Endothelial cell of umbilical vein (primary cell): ENCODE measurements at regions not wholly inside any gene's neighbourhood (a gene's known extent, or its start where the extent isn't known, plus 50 kb on each side); places are given as distances from the start of the nearest gene placed in this dataset.

Experiments used
- BruUV-seq: library from RNA; stranded (reverse); fragments of 400-500 nt; replicated peaks from 2 replicates; lab custom pipeline; 2021; lab: Mats Ljungman, UMichigan
- CTCF ChIA-PET: fragments of 300-600, 350-600 bp; sonication (Branson Sonifier 250); formaldehyde crosslinking; loops from one replicate; lab custom pipeline; 2021; ENCODE audit warnings: antibody characterized with exemption, inconsistent platforms; lab: Charles Lee
- POLR2A ChIA-PET: fragments of 300-600, 350-600 bp; sonication (Branson Sonifier 250); formaldehyde crosslinking; loops from one replicate; lab custom pipeline; 2021; ENCODE audit warnings: antibody characterized with exemption, inconsistent platforms; lab: Charles Lee
- DNase-seq: peaks from one replicate; pipeline ENCODE4 v3.0.0-alpha.2; 2011; ENCODE audit warnings: low read depth, low spot score
- FAIRE-seq: peaks from 2 replicates; lab custom pipeline; 2011; peaks lifted over from hg19 to GRCh38; lab: Jason Lieb, UNC
- H2AFZ ChIP-seq: 2 replicates; pipeline ENCODE4 v1.6.0; 2012; ENCODE audit warnings: low read depth, low read length, control low read depth, inconsistent platforms
- H3K27ac ChIP-seq: 2 replicates; pipeline ENCODE4 v1.5.1; 2011; ENCODE audit warnings: low read depth, mild to moderate bottlenecking, control low read depth, low read length, moderate library complexity; ENCODE audit not compliant: insufficient read depth
- H3K27me3 ChIP-seq, 2 experiments: 2 replicates each; pipeline versions ENCODE4 v1.6.0 to v1.6.1; 2011; ENCODE audit warnings: low read length in 2 of 2, mixed read lengths in 1 of 2; ENCODE audit not compliant: control insufficient read depth in 2 of 2, insufficient read depth in 2 of 2
- H3K36me3 ChIP-seq, 2 experiments: 2 replicates in 1 of 2; 3 replicates in 1 of 2; pipeline ENCODE4 v1.5.1; 2011; ENCODE audit warnings: low read length in 2 of 2, mild to moderate bottlenecking in 1 of 2, moderate library complexity in 1 of 2; ENCODE audit not compliant: control insufficient read depth in 2 of 2, insufficient read depth in 2 of 2; ENCODE audit errors: extremely low read depth in 1 of 2
- H3K4me1 ChIP-seq: 3 replicates; pipeline ENCODE4 v1.5.1; 2011; ENCODE audit warnings: mild to moderate bottlenecking, low read length; ENCODE audit not compliant: control insufficient read depth, insufficient read depth; ENCODE audit errors: extremely low read depth
- H3K4me2 ChIP-seq: 2 replicates; pipeline ENCODE4 v1.6.1; 2011; ENCODE audit warnings: low read length, control low read depth, mixed read lengths; ENCODE audit not compliant: insufficient read depth
- H3K4me3 ChIP-seq, 3 experiments: fragments of 200-600 bp in 1 of 3; sonication (generic), shearing (Covaris generic) in 1 of 3; replicated peaks in 1 of 3; 2 replicates each; pipeline ENCODE4 v1.5.1; 2011 to 2016; ENCODE audit warnings: control low read depth in 3 of 3, low read length in 3 of 3, mild to moderate bottlenecking in 2 of 3, inconsistent platforms in 1 of 3, low read depth in 1 of 3, moderate library complexity in 1 of 3; ENCODE audit not compliant: insufficient read depth in 1 of 3
- H3K79me2 ChIP-seq: 2 replicates; pipeline ENCODE4 v1.6.0; 2012; ENCODE audit warnings: low read length, inconsistent platforms; ENCODE audit not compliant: control insufficient read depth, insufficient read depth
- H3K9ac ChIP-seq: replicated peaks from 2 replicates; pipeline ENCODE3; 2011; ENCODE audit warnings: low read length, control low read depth; ENCODE audit not compliant: insufficient read depth; ENCODE audit errors: extremely low read depth
- H3K9me1 ChIP-seq: replicated peaks from 3 replicates; pipeline ENCODE4 v1.6.0; 2011; ENCODE audit warnings: mild to moderate bottlenecking, low read length; ENCODE audit not compliant: control insufficient read depth, insufficient read depth; ENCODE audit errors: extremely low read depth
- H3K9me3 ChIP-seq: replicated peaks from 2 replicates; pipeline ENCODE4 v1.5.1; 2012; ENCODE audit warnings: low read length, inconsistent platforms; ENCODE audit not compliant: control insufficient read depth, insufficient read depth
- H4K20me1 ChIP-seq: replicated peaks from 2 replicates; pipeline ENCODE3; 2011; ENCODE audit warnings: mild to moderate bottlenecking, low read length; ENCODE audit not compliant: control insufficient read depth, insufficient read depth; ENCODE audit errors: extremely low read depth
- EZH2 ChIP-seq: IDR thresholded peaks from 2 replicates; pipeline ENCODE4 v1.6.1; 2012; ENCODE audit warnings: borderline replicate concordance, low read depth, mild to moderate bottlenecking, moderate library complexity, low read length, inconsistent platforms; ENCODE audit not compliant: severe bottlenecking
- MYC ChIP-seq: IDR thresholded peaks from one replicate; pipeline ENCODE4 v1.6.1; 2011; ENCODE audit warnings: mild to moderate bottlenecking, low read depth, low read length
- POLR2AphosphoS5 ChIP-seq: IDR thresholded peaks from 2 replicates; pipeline ENCODE4 v1.6.1; 2012; ENCODE audit warnings: low read depth, mild to moderate bottlenecking, control low read depth, low read length, moderate library complexity; ENCODE audit not compliant: insufficient read depth
- dilution Hi-C: fragments of 300-500 bp; cut with MboI; formaldehyde crosslinking; loops from one replicate; pipeline ENCODE4 v1.15.0; 2019; ENCODE audit warnings: low sequenced_read_pairs; ENCODE audit not compliant: extremely low pct_ligation_motif_present
- intact Hi-C: fragments of 100-400 bp; cut with micrococcal nuclease; formaldehyde crosslinking; loops from one replicate; pipeline ENCODE4 v1.10.0; 2022
- TF ChIP-seq, protein P1 (sequence below), 2 donors: IDR thresholded peaks; 1 replicate in 1 of 2; 2 replicates in 1 of 2; pipeline ENCODE4 v1.5.1; 2011; ENCODE audit warnings: low read length in 2 of 2, mild to moderate bottlenecking in 2 of 2, moderate library complexity in 2 of 2, control low read depth in 1 of 2, inconsistent platforms in 1 of 2, low read depth in 1 of 2; ENCODE audit not compliant: insufficient read depth in 1 of 2; ENCODE audit errors: extremely low read depth in 1 of 2
- TF ChIP-seq, protein P2 (sequence below): IDR thresholded peaks from 2 replicates; pipeline ENCODE4 v1.6.1; 2011; ENCODE audit not compliant: insufficient read depth, insufficient read length

DNA sequence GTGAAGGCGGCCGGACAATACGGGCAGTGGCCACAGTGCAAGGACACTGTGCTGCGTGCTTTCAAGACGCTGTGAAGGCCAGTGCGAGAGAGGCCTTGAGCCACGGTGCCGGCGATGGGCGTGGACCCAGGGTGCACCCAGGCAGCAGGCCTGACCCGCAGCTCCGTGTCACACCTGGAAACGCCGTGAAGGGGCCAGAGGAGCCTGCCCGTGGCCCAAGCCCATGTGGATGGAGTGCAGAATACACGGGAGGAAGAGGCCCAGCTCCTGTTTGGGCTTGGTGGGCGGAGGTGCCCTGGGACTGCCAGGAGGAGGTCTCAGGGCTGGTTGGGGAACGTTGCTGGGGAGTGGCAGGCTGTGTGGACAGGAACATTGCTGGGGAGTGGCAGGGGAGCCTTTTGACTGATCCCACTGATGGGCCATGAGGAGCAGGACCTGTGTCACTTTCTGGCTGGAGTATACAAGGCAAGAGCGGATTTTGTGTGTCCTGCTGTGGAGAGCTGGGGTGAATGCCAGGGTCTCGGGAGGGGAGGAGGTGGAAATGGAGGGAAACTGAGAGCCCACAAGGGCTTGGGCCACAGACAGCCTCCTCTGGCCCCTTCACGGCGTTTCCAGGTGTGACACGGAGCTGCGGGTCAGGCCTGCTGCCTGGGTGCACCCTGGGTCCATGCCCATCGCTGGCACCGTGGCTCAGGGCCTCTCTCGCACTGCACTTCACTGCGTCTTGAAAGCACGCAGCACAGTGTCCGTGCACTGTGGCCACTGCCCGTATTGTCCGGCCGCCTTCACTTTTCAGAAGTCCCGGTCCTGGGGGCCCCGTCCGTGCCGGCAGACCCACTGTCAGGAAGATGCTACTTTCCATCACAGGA is 925.4 kb downstream of the BRD1 start:
- Histone ChIP-seq H3K27me3 (no peaks in the 10 kb centered on the region), H3K4me2 (no peak overlapping the region), H3K79me2 (no peaks in the 10 kb centered on the region), H4K20me1 (no peaks in the 10 kb centered on the region), H3K9ac (no peak overlapping the region), H3K4me1 (no peaks in the 10 kb centered on the region), H3K4me3 (no peak overlapping the region), H3K9me1 (no peaks in the 10 kb centered on the region), H2AFZ (no peak overlapping the region), H3K36me3 (no peaks in the 10 kb centered on the region), H3K9me3 (peaks cover 3% of the 10 kb centered on the region), H3K27ac (no peak overlapping the region)
- no peak for TF ChIP-seq POLR2AphosphoS5
- TF ChIP-seq, protein P1, sequence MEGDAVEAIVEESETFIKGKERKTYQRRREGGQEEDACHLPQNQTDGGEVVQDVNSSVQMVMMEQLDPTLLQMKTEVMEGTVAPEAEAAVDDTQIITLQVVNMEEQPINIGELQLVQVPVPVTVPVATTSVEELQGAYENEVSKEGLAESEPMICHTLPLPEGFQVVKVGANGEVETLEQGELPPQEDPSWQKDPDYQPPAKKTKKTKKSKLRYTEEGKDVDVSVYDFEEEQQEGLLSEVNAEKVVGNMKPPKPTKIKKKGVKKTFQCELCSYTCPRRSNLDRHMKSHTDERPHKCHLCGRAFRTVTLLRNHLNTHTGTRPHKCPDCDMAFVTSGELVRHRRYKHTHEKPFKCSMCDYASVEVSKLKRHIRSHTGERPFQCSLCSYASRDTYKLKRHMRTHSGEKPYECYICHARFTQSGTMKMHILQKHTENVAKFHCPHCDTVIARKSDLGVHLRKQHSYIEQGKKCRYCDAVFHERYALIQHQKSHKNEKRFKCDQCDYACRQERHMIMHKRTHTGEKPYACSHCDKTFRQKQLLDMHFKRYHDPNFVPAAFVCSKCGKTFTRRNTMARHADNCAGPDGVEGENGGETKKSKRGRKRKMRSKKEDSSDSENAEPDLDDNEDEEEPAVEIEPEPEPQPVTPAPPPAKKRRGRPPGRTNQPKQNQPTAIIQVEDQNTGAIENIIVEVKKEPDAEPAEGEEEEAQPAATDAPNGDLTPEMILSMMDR (IDR thresholded peaks at IDR 0.05; ENCODE audit: extremely low read depth in 1 of 2, insufficient read depth in 1 of 2, low read depth in 1 of 2, low read length in 2 of 2), result no peak
- no peak for TF ChIP-seq EZH2
- TF ChIP-seq MYC, result no peak
- TF ChIP-seq, protein P2, sequence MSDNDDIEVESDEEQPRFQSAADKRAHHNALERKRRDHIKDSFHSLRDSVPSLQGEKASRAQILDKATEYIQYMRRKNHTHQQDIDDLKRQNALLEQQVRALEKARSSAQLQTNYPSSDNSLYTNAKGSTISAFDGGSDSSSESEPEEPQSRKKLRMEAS, result no peak
- ChIA-PET CTCF (no interaction called here), POLR2A (no interaction called here)
- FAIRE-seq (no peak), DNase-seq (no peak)
- intact Hi-C loops, result no loop called here
- BruUV-seq, result no TSS peak
- dilution Hi-C loops, result no loop called here
